Endothelial cell of umbilical vein (primary cell): ENCODE measurements at regions not wholly inside any gene's neighbourhood (a gene's known extent, or its start where the extent isn't known, plus 50 kb on each side); places are given as distances from the start of the nearest gene placed in this dataset.

Source experiments
- BruUV-seq: library from RNA; stranded (reverse); fragments of 400-500 nt; replicated peaks from 2 replicates; lab custom pipeline; 2021; lab: Mats Ljungman, UMichigan
- CTCF ChIA-PET: fragments of 300-600, 350-600 bp; sonication (Branson Sonifier 250); formaldehyde crosslinking; loops from one replicate; lab custom pipeline; 2021; ENCODE audit warnings: antibody characterized with exemption, inconsistent platforms; lab: Charles Lee
- POLR2A ChIA-PET: fragments of 300-600, 350-600 bp; sonication (Branson Sonifier 250); formaldehyde crosslinking; loops from one replicate; lab custom pipeline; 2021; ENCODE audit warnings: antibody characterized with exemption, inconsistent platforms; lab: Charles Lee
- DNase-seq: peaks from one replicate; pipeline ENCODE4 v3.0.0-alpha.2; 2011; ENCODE audit warnings: low read depth, low spot score
- FAIRE-seq: peaks from 2 replicates; lab custom pipeline; 2011; peaks lifted over from hg19 to GRCh38; lab: Jason Lieb, UNC
- H2AFZ ChIP-seq: 2 replicates; pipeline ENCODE4 v1.6.0; 2012; ENCODE audit warnings: low read depth, low read length, control low read depth, inconsistent platforms
- H3K27ac ChIP-seq: 2 replicates; pipeline ENCODE4 v1.5.1; 2011; ENCODE audit warnings: low read depth, mild to moderate bottlenecking, control low read depth, low read length, moderate library complexity; ENCODE audit not compliant: insufficient read depth
- H3K27me3 ChIP-seq, 2 experiments: 2 replicates each; pipeline versions ENCODE4 v1.6.0 to v1.6.1; 2011; ENCODE audit warnings: low read length in 2 of 2, mixed read lengths in 1 of 2; ENCODE audit not compliant: control insufficient read depth in 2 of 2, insufficient read depth in 2 of 2
- H3K36me3 ChIP-seq, 2 experiments: 2 replicates in 1 of 2; 3 replicates in 1 of 2; pipeline ENCODE4 v1.5.1; 2011; ENCODE audit warnings: low read length in 2 of 2, mild to moderate bottlenecking in 1 of 2, moderate library complexity in 1 of 2; ENCODE audit not compliant: control insufficient read depth in 2 of 2, insufficient read depth in 2 of 2; ENCODE audit errors: extremely low read depth in 1 of 2
- H3K4me1 ChIP-seq: 3 replicates; pipeline ENCODE4 v1.5.1; 2011; ENCODE audit warnings: mild to moderate bottlenecking, low read length; ENCODE audit not compliant: control insufficient read depth, insufficient read depth; ENCODE audit errors: extremely low read depth
- H3K4me2 ChIP-seq: 2 replicates; pipeline ENCODE4 v1.6.1; 2011; ENCODE audit warnings: low read length, control low read depth, mixed read lengths; ENCODE audit not compliant: insufficient read depth
- H3K4me3 ChIP-seq, 3 experiments: fragments of 200-600 bp in 1 of 3; sonication (generic), shearing (Covaris generic) in 1 of 3; replicated peaks in 1 of 3; 2 replicates each; pipeline ENCODE4 v1.5.1; 2011 to 2016; ENCODE audit warnings: control low read depth in 3 of 3, low read length in 3 of 3, mild to moderate bottlenecking in 2 of 3, inconsistent platforms in 1 of 3, low read depth in 1 of 3, moderate library complexity in 1 of 3; ENCODE audit not compliant: insufficient read depth in 1 of 3
- H3K79me2 ChIP-seq: 2 replicates; pipeline ENCODE4 v1.6.0; 2012; ENCODE audit warnings: low read length, inconsistent platforms; ENCODE audit not compliant: control insufficient read depth, insufficient read depth
- H3K9ac ChIP-seq: replicated peaks from 2 replicates; pipeline ENCODE3; 2011; ENCODE audit warnings: low read length, control low read depth; ENCODE audit not compliant: insufficient read depth; ENCODE audit errors: extremely low read depth
- H3K9me1 ChIP-seq: replicated peaks from 3 replicates; pipeline ENCODE4 v1.6.0; 2011; ENCODE audit warnings: mild to moderate bottlenecking, low read length; ENCODE audit not compliant: control insufficient read depth, insufficient read depth; ENCODE audit errors: extremely low read depth
- H3K9me3 ChIP-seq: replicated peaks from 2 replicates; pipeline ENCODE4 v1.5.1; 2012; ENCODE audit warnings: low read length, inconsistent platforms; ENCODE audit not compliant: control insufficient read depth, insufficient read depth
- H4K20me1 ChIP-seq: replicated peaks from 2 replicates; pipeline ENCODE3; 2011; ENCODE audit warnings: mild to moderate bottlenecking, low read length; ENCODE audit not compliant: control insufficient read depth, insufficient read depth; ENCODE audit errors: extremely low read depth
- CTCF ChIP-seq, 2 donors: IDR thresholded peaks; 1 replicate in 1 of 2; 2 replicates in 1 of 2; pipeline ENCODE4 v1.5.1; 2011; ENCODE audit warnings: low read length in 2 of 2, mild to moderate bottlenecking in 2 of 2, moderate library complexity in 2 of 2, control low read depth in 1 of 2, inconsistent platforms in 1 of 2, low read depth in 1 of 2; ENCODE audit not compliant: insufficient read depth in 1 of 2; ENCODE audit errors: extremely low read depth in 1 of 2
- EZH2 ChIP-seq: IDR thresholded peaks from 2 replicates; pipeline ENCODE4 v1.6.1; 2012; ENCODE audit warnings: borderline replicate concordance, low read depth, mild to moderate bottlenecking, moderate library complexity, low read length, inconsistent platforms; ENCODE audit not compliant: severe bottlenecking
- FOS ChIP-seq: IDR thresholded peaks from 2 replicates; pipeline ENCODE4 v1.6.1; 2011; ENCODE audit warnings: mild to moderate bottlenecking, low read length, moderate library complexity, borderline replicate concordance; ENCODE audit not compliant: insufficient read depth
- GATA2 ChIP-seq: IDR thresholded peaks from 2 replicates; pipeline ENCODE4 v1.7.0; 2011; ENCODE audit warnings: low read depth, mild to moderate bottlenecking, moderate library complexity, mixed read lengths, low read length; ENCODE audit not compliant: insufficient read length, insufficient read depth
- JUN ChIP-seq: IDR thresholded peaks from 2 replicates; pipeline ENCODE4 v1.6.1; 2011; ENCODE audit warnings: borderline replicate concordance, low read depth; ENCODE audit not compliant: insufficient read length, insufficient read depth
- MAX ChIP-seq: IDR thresholded peaks from 2 replicates; pipeline ENCODE4 v1.6.1; 2011; ENCODE audit not compliant: insufficient read depth, insufficient read length
- MYC ChIP-seq: IDR thresholded peaks from one replicate; pipeline ENCODE4 v1.6.1; 2011; ENCODE audit warnings: mild to moderate bottlenecking, low read depth, low read length
- POLR2A ChIP-seq: IDR thresholded peaks from 2 replicates; pipeline ENCODE4 v1.6.1; 2012; ENCODE audit warnings: low read depth, mild to moderate bottlenecking, control low read depth, low read length
- POLR2AphosphoS5 ChIP-seq: IDR thresholded peaks from 2 replicates; pipeline ENCODE4 v1.6.1; 2012; ENCODE audit warnings: low read depth, mild to moderate bottlenecking, control low read depth, low read length, moderate library complexity; ENCODE audit not compliant: insufficient read depth
- dilution Hi-C: fragments of 300-500 bp; cut with MboI; formaldehyde crosslinking; loops from one replicate; pipeline ENCODE4 v1.15.0; 2019; ENCODE audit warnings: low sequenced_read_pairs; ENCODE audit not compliant: extremely low pct_ligation_motif_present
- intact Hi-C: fragments of 100-400 bp; cut with micrococcal nuclease; formaldehyde crosslinking; loops from one replicate; pipeline ENCODE4 v1.10.0; 2022

GRCh38 chr16:18041864-18042834 is 294.4 kb downstream of the NPIPA8 start:
- no peak for FAIRE-seq
- H3K27ac ChIP-seq, result no peak overlapping the region
- no peaks in the 10 kb centered on the region for H3K36me3 ChIP-seq
- no peaks in the 10 kb centered on the region for H3K79me2 ChIP-seq
- no peak overlapping the region for H2AFZ ChIP-seq
- H4K20me1 ChIP-seq, result no peaks in the 10 kb centered on the region
- no peaks in the 10 kb centered on the region for H3K27me3 ChIP-seq
- H3K9me1 ChIP-seq, result no peaks in the 10 kb centered on the region
- TF ChIP-seq POLR2AphosphoS5 (no peak), FOS (no peak), POLR2A (no peak), CTCF (IDR thresholded peaks at IDR 0.05; ENCODE audit: extremely low read depth in 1 of 2, insufficient read depth in 1 of 2, low read depth in 1 of 2, low read length in 2 of 2) (no peak), JUN (no peak), EZH2 (no peak), MAX (no peak), GATA2 (no peak), MYC (no peak)
- no TSS peak for BruUV-seq
- DNase-seq, result no peak
- H3K4me1 ChIP-seq, result no peaks in the 10 kb centered on the region
- no peak overlapping the region for H3K4me2 ChIP-seq
- H3K9me3 ChIP-seq, result peaks cover 1% of the 10 kb centered on the region
- H3K4me3 ChIP-seq, result no peak overlapping the region
- POLR2A ChIA-PET, result no interaction called here
- H3K9ac ChIP-seq, result no peak overlapping the region
- dilution Hi-C loops (no loop called here), intact Hi-C loops (no loop called here)
- CTCF ChIA-PET, result no interaction called here
